ENCODE measurements at regions not wholly inside any gene's neighbourhood (a gene's known extent, or its start where the extent isn't known, plus 50 kb on each side); places are given as distances from the start of the nearest gene placed in this dataset.

DNA sequence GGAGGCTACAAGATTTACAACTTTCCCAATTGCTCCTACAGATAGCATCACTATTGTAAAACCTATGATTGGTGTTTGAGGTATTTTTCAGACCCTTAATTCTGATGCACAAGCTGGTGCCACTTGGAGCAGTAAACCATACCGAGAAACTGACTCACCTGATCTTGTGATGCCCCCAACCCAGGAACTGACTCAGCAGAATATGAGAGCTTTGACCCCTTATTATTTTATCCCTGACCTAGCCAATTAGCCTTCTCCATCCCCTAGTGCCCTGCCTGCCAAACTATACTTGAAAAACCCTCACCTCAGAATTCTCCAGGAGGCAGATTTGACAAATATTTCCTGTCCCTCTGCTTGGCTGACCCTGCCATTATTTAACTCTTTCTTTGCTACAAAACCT lies 585.9 kb upstream of the GHITM start:
- TF ChIP-seq, protein P1, sequence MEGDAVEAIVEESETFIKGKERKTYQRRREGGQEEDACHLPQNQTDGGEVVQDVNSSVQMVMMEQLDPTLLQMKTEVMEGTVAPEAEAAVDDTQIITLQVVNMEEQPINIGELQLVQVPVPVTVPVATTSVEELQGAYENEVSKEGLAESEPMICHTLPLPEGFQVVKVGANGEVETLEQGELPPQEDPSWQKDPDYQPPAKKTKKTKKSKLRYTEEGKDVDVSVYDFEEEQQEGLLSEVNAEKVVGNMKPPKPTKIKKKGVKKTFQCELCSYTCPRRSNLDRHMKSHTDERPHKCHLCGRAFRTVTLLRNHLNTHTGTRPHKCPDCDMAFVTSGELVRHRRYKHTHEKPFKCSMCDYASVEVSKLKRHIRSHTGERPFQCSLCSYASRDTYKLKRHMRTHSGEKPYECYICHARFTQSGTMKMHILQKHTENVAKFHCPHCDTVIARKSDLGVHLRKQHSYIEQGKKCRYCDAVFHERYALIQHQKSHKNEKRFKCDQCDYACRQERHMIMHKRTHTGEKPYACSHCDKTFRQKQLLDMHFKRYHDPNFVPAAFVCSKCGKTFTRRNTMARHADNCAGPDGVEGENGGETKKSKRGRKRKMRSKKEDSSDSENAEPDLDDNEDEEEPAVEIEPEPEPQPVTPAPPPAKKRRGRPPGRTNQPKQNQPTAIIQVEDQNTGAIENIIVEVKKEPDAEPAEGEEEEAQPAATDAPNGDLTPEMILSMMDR (IDR thresholded peaks at IDR 0.05) = no peak
- TF ChIP-seq POLR2AphosphoS5 (IDR thresholded peaks at IDR 0.05; ENCODE audit: insufficient read depth in 1 of 2, low read depth in 1 of 2) = no peak

Measured in vagina (tissue), 2 donors.